SK-N-SH (cell line): ENCODE measurements at regions not wholly inside any gene's neighbourhood (a gene's known extent, or its start where the extent isn't known, plus 50 kb on each side); places are given as distances from the start of the nearest gene placed in this dataset.

ENCODE experiments used
- CTCF ChIA-PET: fragments of 300-600, 350-600 bp; formaldehyde crosslinking; extraction: SDS; loops from one replicate; lab custom pipeline; 2021; lab: Yijun Ruan, JAX
- POLR2A ChIA-PET: fragments of 350-600 bp; sonication (Branson Sonifier 250); formaldehyde crosslinking; extraction: SDS; loops from one replicate; lab custom pipeline; 2020; ENCODE audit warnings: antibody characterized with exemption, inconsistent platforms; lab: Yijun Ruan, JAX
- DNase-seq: peaks from one replicate; pipeline ENCODE4 v3.0.0; 2012
- H2AFZ ChIP-seq: fragments of 200-600 bp; sonication (generic); 2 replicates; pipeline ENCODE4 v1.8.1; 2016; ENCODE audit warnings: antibody characterized with exemption, mild to moderate bottlenecking, low read depth
- H3F3A ChIP-seq: fragments of 200-600 bp; sonication (generic); replicated peaks from 2 replicates; pipeline ENCODE3; 2016; ENCODE audit warnings: antibody characterized with exemption, mild to moderate bottlenecking; ENCODE audit not compliant: insufficient read depth
- H3K27ac ChIP-seq, 2 experiments: fragments of 200-500 bp in 1 of 2; fragments of 200-600 bp in 1 of 2; sonication (Bioruptor generic) in 1 of 2; sonication (generic), shearing (Covaris generic) in 1 of 2; 2 replicates each; pipeline versions ENCODE4 v1.5.1 to v1.6.1; 2014 to 2016; ENCODE audit warnings: low read depth in 2 of 2, inconsistent platforms in 1 of 2, low read length in 1 of 2, mild to moderate bottlenecking in 1 of 2, mixed read lengths in 1 of 2
- H3K27me3 ChIP-seq: fragments of 200-600 bp; sonication (generic), shearing (Covaris generic); 2 replicates; pipeline ENCODE4 v1.6.1; 2016; ENCODE audit warnings: mixed run types; ENCODE audit not compliant: insufficient read depth
- H3K36me3 ChIP-seq, 2 experiments: fragments of 200-500 bp in 1 of 2; fragments of 200-600 bp in 1 of 2; sonication (Bioruptor generic) in 1 of 2; sonication (generic) in 1 of 2; replicated peaks in 1 of 2; 2 replicates each; pipeline versions ENCODE3 to v1.5.1; 2014 to 2016; ENCODE audit warnings: low read length in 1 of 2, mild to moderate bottlenecking in 1 of 2; ENCODE audit not compliant: insufficient read depth in 2 of 2, control insufficient read depth in 1 of 2
- H3K4me1 ChIP-seq, 2 experiments: fragments of 200-500 bp in 1 of 2; fragments of 200-600 bp in 1 of 2; sonication (Bioruptor generic) in 1 of 2; sonication (generic), shearing (Covaris generic) in 1 of 2; 2 replicates each; pipeline versions ENCODE4 v1.5.1 to v1.6.1; 2014 to 2016; ENCODE audit warnings: low read depth in 1 of 2, low read length in 1 of 2, mixed run types in 1 of 2; ENCODE audit not compliant: insufficient read depth in 2 of 2, control insufficient read depth in 1 of 2
- H3K4me2 ChIP-seq: fragments of 200-600 bp; sonication (generic), shearing (Covaris generic); 2 replicates; pipeline ENCODE4 v1.6.1; 2017; ENCODE audit warnings: mixed run types
- H3K4me3 ChIP-seq, 2 experiments: fragments of 200-500 bp in 1 of 2; fragments of 200-600 bp in 1 of 2; sonication (Bioruptor generic) in 1 of 2; sonication (generic), shearing (Covaris generic) in 1 of 2; 2 replicates each; pipeline versions ENCODE4 v1.5.1 to v1.8.1; 2014 to 2016; ENCODE audit warnings: low read depth in 2 of 2, inconsistent platforms in 1 of 2, low read length in 1 of 2, mild to moderate bottlenecking in 1 of 2, mixed read lengths in 1 of 2, moderate library complexity in 1 of 2
- H3K79me2 ChIP-seq: fragments of 200-600 bp; sonication (generic); 2 replicates; pipeline ENCODE4 v1.8.1; 2017; ENCODE audit warnings: mild to moderate bottlenecking; ENCODE audit not compliant: insufficient read depth
- H3K9ac ChIP-seq: fragments of 200-600 bp; sonication (generic); 2 replicates; pipeline ENCODE4 v1.6.1; 2017; ENCODE audit warnings: mixed run types
- H3K9me2 ChIP-seq: fragments of 200-600 bp; sonication (generic); 2 replicates; pipeline ENCODE4 v1.6.1; 2017; ENCODE audit warnings: mixed run types
- H3K9me3 ChIP-seq: fragments of 200-600 bp; sonication (generic); 2 replicates; pipeline ENCODE4 v1.6.1; 2017; ENCODE audit warnings: mixed run types, mild to moderate bottlenecking, moderate library complexity
- H4K20me1 ChIP-seq: fragments of 200-600 bp; sonication (generic); 2 replicates; pipeline ENCODE4 v1.6.1; 2017; ENCODE audit warnings: mild to moderate bottlenecking, mixed run types; ENCODE audit not compliant: insufficient read depth
- CHD2 ChIP-seq: fragments of 150-350 bp; IDR thresholded peaks from 2 replicates; pipeline ENCODE4 v1.6.1; 2018; ENCODE audit warnings: low read length; ENCODE audit not compliant: partially characterized antibody
- EP300 ChIP-seq, 2 experiments: IDR thresholded peaks; 2 replicates each; pipeline versions ENCODE4 v1.4.0 to v1.6.1; 2012; ENCODE audit warnings: borderline replicate concordance in 1 of 2, low read depth in 1 of 2, low read length in 1 of 2
- EZH2phosphoT487 ChIP-seq: fragments of 200-600 bp; sonication (generic); IDR thresholded peaks from 2 replicates; pipeline ENCODE4 v1.6.1; 2017; ENCODE audit warnings: low read depth, mixed run types, mild to moderate bottlenecking, antibody characterized with exemption, moderate library complexity, borderline replicate concordance
- FOXJ3 ChIP-seq: sonication (generic); formaldehyde crosslinking; IDR thresholded peaks from 2 replicates; pipeline ENCODE4 v1.5.1; 2020; ENCODE audit warnings: mild to moderate bottlenecking, missing genetic modification reagents
- FOXM1 ChIP-seq: IDR thresholded peaks from 2 replicates; pipeline ENCODE4 v1.4.0; 2012; ENCODE audit warnings: low read depth, mild to moderate bottlenecking
- GABPA ChIP-seq: IDR thresholded peaks from 2 replicates; pipeline ENCODE4 v1.4.0; 2012; ENCODE audit warnings: low read depth, mild to moderate bottlenecking
- GATA2 ChIP-seq: sonication (generic); formaldehyde crosslinking; IDR thresholded peaks from 2 replicates; pipeline ENCODE4 v1.5.0; 2020; ENCODE audit warnings: mild to moderate bottlenecking, missing genetic modification reagents
- MEF2A ChIP-seq: IDR thresholded peaks from 2 replicates; pipeline ENCODE4 v1.4.0; 2012; ENCODE audit warnings: low read depth, borderline replicate concordance
- NRF1 ChIP-seq: IDR thresholded peaks from 2 replicates; pipeline ENCODE4 v1.6.1; 2012; ENCODE audit warnings: low read depth, mild to moderate bottlenecking, low read length
- POLR2AphosphoS5 ChIP-seq: IDR thresholded peaks from 2 replicates; pipeline ENCODE4 v1.6.1; 2012; ENCODE audit warnings: low read depth, low read length
- RAD21 ChIP-seq: IDR thresholded peaks from 2 replicates; pipeline ENCODE4 v1.6.1; 2012; ENCODE audit warnings: mild to moderate bottlenecking, low read length
- REST ChIP-seq: IDR thresholded peaks from 2 replicates; pipeline ENCODE4 v1.6.1; 2012; ENCODE audit warnings: mild to moderate bottlenecking, low read depth, low read length, moderate library complexity
- RFX5 ChIP-seq: IDR thresholded peaks from 2 replicates; pipeline ENCODE4 v1.6.1; 2012; ENCODE audit warnings: mild to moderate bottlenecking, improper control_type of control experiment, low read length
- SMC3 ChIP-seq: IDR thresholded peaks from 2 replicates; pipeline ENCODE4 v1.6.1; 2012; ENCODE audit warnings: low read depth, low read length, improper control_type of control experiment
- TAF1 ChIP-seq: IDR thresholded peaks from 2 replicates; pipeline ENCODE4 v1.6.1; 2012; ENCODE audit warnings: low read depth, mild to moderate bottlenecking, low read length, moderate library complexity, borderline replicate concordance
- TCF12 ChIP-seq: IDR thresholded peaks from 2 replicates; pipeline ENCODE4 v1.4.0; 2012
- USF2 ChIP-seq: fragments of 150-350 bp; IDR thresholded peaks from 2 replicates; pipeline ENCODE4 v1.6.1; 2017; ENCODE audit warnings: antibody characterized with exemption, low read length, low read depth, borderline replicate concordance
- ZBTB33 ChIP-seq: IDR thresholded peaks from 2 replicates; pipeline ENCODE4 v1.4.0; 2012; ENCODE audit warnings: low read depth, borderline replicate concordance
- WGBS: methylation state at CpG from one replicate; pipeline ENCODE4 v1.1.6; 2017; ENCODE audit warnings: low lambda C conversion rate; 5-methylcytosine and 5-hydroxymethylcytosine counted together
- TF ChIP-seq, protein P1 (sequence below): IDR thresholded peaks from 2 replicates; pipeline ENCODE4; 2012

- H4K20me1 ChIP-seq = no peaks in the 10 kb centered on the region
- H3K4me2 ChIP-seq = no peak overlapping the region
- no peak overlapping the region for H3K4me3 ChIP-seq
- no peaks in the 10 kb centered on the region for H3K27me3 ChIP-seq
- no peak overlapping the region for H3K9ac ChIP-seq
- POLR2A ChIA-PET = interaction anchor here (1.2 kb wide), 1 partner anchor 15 kb away, joined by 4 read pairs; no protein-coding TSS in a partner anchor
- H3F3A ChIP-seq = no peaks in the 10 kb centered on the region
- peak in 1 of 2 experiments; percentile 53; a peak in 1 of 4 replicates for TF ChIP-seq EP300 (IDR thresholded peaks at IDR 0.05; ENCODE audit: borderline replicate concordance in 1 of 2, low read depth in 1 of 2, low read length in 1 of 2)
- TF ChIP-seq, protein P1, sequence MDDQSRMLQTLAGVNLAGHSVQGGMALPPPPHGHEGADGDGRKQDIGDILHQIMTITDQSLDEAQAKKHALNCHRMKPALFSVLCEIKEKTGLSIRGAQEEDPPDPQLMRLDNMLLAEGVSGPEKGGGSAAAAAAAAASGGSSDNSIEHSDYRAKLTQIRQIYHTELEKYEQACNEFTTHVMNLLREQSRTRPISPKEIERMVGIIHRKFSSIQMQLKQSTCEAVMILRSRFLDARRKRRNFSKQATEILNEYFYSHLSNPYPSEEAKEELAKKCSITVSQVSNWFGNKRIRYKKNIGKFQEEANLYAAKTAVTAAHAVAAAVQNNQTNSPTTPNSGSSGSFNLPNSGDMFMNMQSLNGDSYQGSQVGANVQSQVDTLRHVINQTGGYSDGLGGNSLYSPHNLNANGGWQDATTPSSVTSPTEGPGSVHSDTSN = no peak
- H2AFZ ChIP-seq = no peak overlapping the region
- peaks cover 0 to 6% of the 10 kb centered on the region in 2 experiments; a peak in 1 of 4 replicates for H3K4me1 ChIP-seq
- WGBS = 19% methylated on average over 3 of the region's 3 CpGs
- no peaks in the 10 kb centered on the region for H3K79me2 ChIP-seq
- peak; percentile 46 for DNase-seq
- no peaks in the 10 kb centered on the region for H3K9me3 ChIP-seq
- no peaks in the 10 kb centered on the region for H3K9me2 ChIP-seq
- CTCF ChIA-PET = interaction anchor here (1.7 to 5.3 kb wide), 3 partner anchors 10 to 31 kb away, joined by 4 to 41 read pairs (median 9); no protein-coding TSS in a partner anchor
- no peak overlapping the region for H3K27ac ChIP-seq
- H3K36me3 ChIP-seq = no peaks in the 10 kb centered on the region
Observed at GRCh38 chr2:200725596-200725995, 86.1 kb upstream of the BZW1 start.

DNA sequence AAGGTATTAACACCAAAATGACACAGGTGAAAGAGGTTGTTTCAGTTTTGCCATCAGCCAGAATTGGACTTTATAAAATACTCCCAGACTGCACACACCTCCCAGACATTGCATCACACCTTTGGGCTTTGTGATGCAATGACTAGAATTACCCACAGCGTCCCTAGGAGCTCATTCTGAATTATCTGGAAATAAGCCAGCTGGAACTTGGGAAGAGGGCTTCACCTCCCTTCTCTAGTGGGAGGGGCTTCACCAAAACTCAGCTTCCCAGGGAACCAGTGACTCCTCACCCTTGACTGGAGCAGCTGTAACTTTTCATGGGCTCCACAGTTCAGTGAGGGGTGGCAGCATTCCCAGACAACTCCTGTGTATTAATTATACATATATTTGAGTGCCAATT is 83.1 kb upstream of the BZW1 start:
- no peak overlapping the region for H3K4me2 ChIP-seq
- DNase-seq = no peak
- no peaks in the 10 kb centered on the region for H3K79me2 ChIP-seq
- no peaks in the 10 kb centered on the region for H3K27me3 ChIP-seq
- H3K9me2 ChIP-seq = no peaks in the 10 kb centered on the region
- no peak overlapping the region for H3K9ac ChIP-seq
- H4K20me1 ChIP-seq = no peaks in the 10 kb centered on the region
- CTCF ChIA-PET = interaction anchor here (14.9 kb wide), 1 partner anchor 20 kb away, joined by 230 read pairs; no protein-coding TSS in a partner anchor
- no peaks in the 10 kb centered on the region for H3K36me3 ChIP-seq
- POLR2A ChIA-PET = no interaction called here
- no CpG with 5 or more reads among the region's 1 CpG for WGBS
- no peak overlapping the region for H2AFZ ChIP-seq
- peaks cover 0 to 6% of the 10 kb centered on the region in 2 experiments; a peak in 1 of 4 replicates for H3K4me1 ChIP-seq
- no peak overlapping the region for H3K27ac ChIP-seq
- H3F3A ChIP-seq = no peaks in the 10 kb centered on the region
- no peaks in the 10 kb centered on the region for H3K9me3 ChIP-seq
- no peak overlapping the region for H3K4me3 ChIP-seq
- TF ChIP-seq GATA2 (CRISPR knock-in tag) (no peak), REST (no peak), SMC3 (no peak), NRF1 (no peak), ZBTB33 (no peak), FOXJ3 (CRISPR knock-in tag) (no peak), GABPA (no peak), TCF12 (no peak), EZH2phosphoT487 (no peak), CHD2 (no peak), TAF1 (no peak), MEF2A (no peak), POLR2AphosphoS5 (no peak), RAD21 (no peak), USF2 (no peak), RFX5 (no peak), FOXM1 (no peak)
- TF ChIP-seq, protein P1 = no peak
